Ovary (tissue), 3 donors: ENCODE measurements at regions not wholly inside any gene's neighbourhood (a gene's known extent, or its start where the extent isn't known, plus 50 kb on each side); places are given as distances from the start of the nearest gene placed in this dataset.

Experiments used
- CTCF ChIP-seq, 3 donors: fragments of 450-650 bp in 2 of 3; fragments of 200-600 bp in 1 of 3; IDR thresholded peaks; one replicate each; pipeline versions ENCODE4 v1.5.1 to v1.8.0; 2016 to 2022; ENCODE audit warnings: antibody characterized with exemption in 3 of 3, mild to moderate bottlenecking in 1 of 3
- POLR2A ChIP-seq: fragments of 450-650 bp; IDR thresholded peaks from one replicate; pipeline ENCODE4 v1.6.1; 2017; ENCODE audit warnings: antibody characterized with exemption, mild to moderate bottlenecking, moderate library complexity
- donor health status: DM: no; HTN: no; CAD: no.

- TF ChIP-seq POLR2A (no peak), CTCF (IDR thresholded peaks at IDR 0.05) (no peak)
These were observed 233.6 kb upstream of the RPS6KA3 start for GRCh38 chrX:20500171-20500865.
